Effector memory CD8-positive, alpha-beta T cell (primary cell): ENCODE measurements at regions not wholly inside any gene's neighbourhood (a gene's known extent, or its start where the extent isn't known, plus 50 kb on each side); places are given as distances from the start of the nearest gene placed in this dataset.
"Not testable (repeated sequence)": the region's sequence is repeated elsewhere in the genome, so short reads cannot be mapped to it uniquely, and the experiment has no call there.

Source experiments
- ATAC-seq: fragments of 150-1000 bp; cut with Tn5 transposase; replicated peaks from 2 replicates; pipeline ENCODE4 v1.10.0; 2021; ENCODE audit warnings: mild to moderate bottlenecking, moderate library complexity
- DNase-seq, 3 experiments: peaks; one replicate each; pipeline ENCODE4 v3.0.0; 2021
- H3K27ac Mint-ChIP-seq, 2 donors: one replicate each; pipeline ENCODE4 v1.8.0; 2022; ENCODE audit warnings: mild to moderate bottlenecking in 2 of 2, mixed read lengths in 2 of 2, moderate library complexity in 2 of 2
- H3K27me3 Mint-ChIP-seq, 2 donors: one replicate each; pipeline ENCODE4 v1.8.0; 2022; ENCODE audit warnings: mixed read lengths in 2 of 2
- H3K36me3 Mint-ChIP-seq: one replicate; pipeline ENCODE4 v1.8.0; 2022; ENCODE audit warnings: mild to moderate bottlenecking, moderate library complexity, mixed read lengths; ENCODE audit not compliant: insufficient read depth
- H3K4me1 Mint-ChIP-seq, 2 donors: one replicate each; pipeline ENCODE4 v1.8.0; 2022; ENCODE audit warnings: low read depth in 2 of 2, mixed read lengths in 2 of 2
- H3K4me3 Mint-ChIP-seq, 2 donors: one replicate each; pipeline ENCODE4 v1.8.0; 2022; ENCODE audit warnings: mild to moderate bottlenecking in 2 of 2, mixed read lengths in 2 of 2, moderate library complexity in 2 of 2
- H3K9me3 Mint-ChIP-seq, 2 donors: one replicate each; pipeline ENCODE4 v1.8.0; 2022; ENCODE audit warnings: mixed read lengths in 2 of 2

DNA sequence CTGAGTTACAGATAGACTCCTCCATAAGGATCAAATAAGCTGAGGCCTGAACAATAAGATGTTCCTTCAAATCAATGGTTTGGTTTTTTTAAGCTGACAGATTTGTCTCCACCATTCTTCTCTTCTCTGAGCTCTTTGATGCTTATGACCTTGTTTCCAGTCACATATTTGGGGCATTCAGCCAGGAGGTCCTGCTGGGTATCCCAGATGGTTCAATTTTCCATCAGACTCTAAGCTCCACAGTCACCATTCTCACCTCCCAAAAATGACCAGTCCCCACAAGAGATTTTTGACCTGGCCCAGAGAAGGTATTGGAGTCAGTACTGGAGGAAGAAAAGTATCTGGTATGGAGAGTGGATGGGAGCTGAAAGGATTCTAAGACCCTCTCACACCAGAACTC is 74.6 kb upstream of the FRMPD3 start:
- ATAC-seq = no peak
- Mint-ChIP-seq H3K4me3 (no peak overlapping the region), H3K9me3 (no peaks in the 10 kb centered on the region), H3K4me1 (no peaks in the 10 kb centered on the region), H3K27ac (no peak overlapping the region), H3K27me3 (peaks cover 6 to 10% of the 10 kb centered on the region in 2 donors), H3K36me3 (no peaks in the 10 kb centered on the region)
- DNase-seq = no peak

- H3K9me3 Mint-ChIP-seq, H3K27ac Mint-ChIP-seq, DNase-seq, H3K36me3 Mint-ChIP-seq, H3K4me3 Mint-ChIP-seq, H3K4me1 Mint-ChIP-seq, ATAC-seq: not testable (repeated sequence)
- H3K27me3 Mint-ChIP-seq = peaks cover 6 to 16% of the 10 kb centered on the region in 2 donors
Observed at GRCh38 chrX:107376186-107376585, 73.3 kb upstream of the FRMPD3 start.

- DNase-seq (no peak), ATAC-seq (no peak)
- Mint-ChIP-seq H3K27me3 (peaks cover 46 to 54% of the 10 kb centered on the region in 2 donors), H3K4me3 (no peak overlapping the region), H3K9me3 (no peaks in the 10 kb centered on the region), H3K36me3 (no peaks in the 10 kb centered on the region), H3K4me1 (peaks cover 6 to 9% of the 10 kb centered on the region in 2 donors), H3K27ac (no peak overlapping the region)
Observed at GRCh38 chrX:107384397-107385105, 64.9 kb upstream of the FRMPD3 start.

GRCh38 chrX:107389726-107390125 is 59.7 kb upstream of the FRMPD3 start:
- ATAC-seq (no peak), DNase-seq (no peak)
- no peaks in the 10 kb centered on the region for H3K9me3 Mint-ChIP-seq
- no peaks in the 10 kb centered on the region for H3K4me1 Mint-ChIP-seq
- no peak overlapping the region for H3K4me3 Mint-ChIP-seq
- H3K36me3 Mint-ChIP-seq = no peaks in the 10 kb centered on the region
- H3K27me3 Mint-ChIP-seq = peaks cover 46 to 48% of the 10 kb centered on the region in 2 donors
- no peak overlapping the region for H3K27ac Mint-ChIP-seq

GRCh38 chrX:107393656-107394055 is 55.8 kb upstream of the FRMPD3 start:
- not testable (repeated sequence) for H3K27ac Mint-ChIP-seq, H3K4me3 Mint-ChIP-seq, DNase-seq, ATAC-seq, H3K4me1 Mint-ChIP-seq, H3K9me3 Mint-ChIP-seq, H3K36me3 Mint-ChIP-seq
- peaks cover 25 to 31% of the 10 kb centered on the region in 2 donors for H3K27me3 Mint-ChIP-seq

- Mint-ChIP-seq H3K36me3 (no peaks in the 10 kb centered on the region), H3K4me3 (no peak overlapping the region), H3K27me3 (peaks cover 11 to 22% of the 10 kb centered on the region in 2 donors), H3K9me3 (no peaks in the 10 kb centered on the region), H3K4me1 (no peaks in the 10 kb centered on the region), H3K27ac (no peak overlapping the region)
- no peak for DNase-seq
- ATAC-seq = no peak
Observed at GRCh38 chrX:107396235-107396634, 53.2 kb upstream of the FRMPD3 start.

DNA sequence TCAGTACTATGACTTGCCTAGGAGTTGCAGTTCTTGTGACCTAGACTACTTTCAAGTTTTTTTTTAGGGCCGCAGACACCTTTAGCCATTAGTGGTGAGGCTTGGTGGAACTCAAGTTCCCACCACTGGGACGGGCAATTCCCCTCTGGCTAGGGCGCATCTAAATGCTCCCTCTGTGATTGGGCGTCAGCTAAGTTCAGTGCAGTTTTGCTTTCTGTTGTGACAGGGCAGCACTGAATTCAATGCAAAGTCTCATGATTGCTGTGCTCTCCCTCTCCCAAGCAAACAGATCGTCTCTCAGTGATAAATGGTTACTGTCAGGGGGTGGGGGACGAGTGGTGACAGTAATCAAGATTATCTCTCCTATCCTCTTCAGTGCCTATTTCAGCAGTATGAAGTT is 52.7 kb upstream of the FRMPD3 start:
- H3K9me3 Mint-ChIP-seq = no peaks in the 10 kb centered on the region
- no peaks in the 10 kb centered on the region for H3K36me3 Mint-ChIP-seq
- no peak overlapping the region for H3K4me3 Mint-ChIP-seq
- no peak overlapping the region for H3K27ac Mint-ChIP-seq
- H3K4me1 Mint-ChIP-seq = no peaks in the 10 kb centered on the region
- peaks cover 6 to 19% of the 10 kb centered on the region in 2 donors for H3K27me3 Mint-ChIP-seq
- no peak for ATAC-seq
- no peak for DNase-seq

DNA sequence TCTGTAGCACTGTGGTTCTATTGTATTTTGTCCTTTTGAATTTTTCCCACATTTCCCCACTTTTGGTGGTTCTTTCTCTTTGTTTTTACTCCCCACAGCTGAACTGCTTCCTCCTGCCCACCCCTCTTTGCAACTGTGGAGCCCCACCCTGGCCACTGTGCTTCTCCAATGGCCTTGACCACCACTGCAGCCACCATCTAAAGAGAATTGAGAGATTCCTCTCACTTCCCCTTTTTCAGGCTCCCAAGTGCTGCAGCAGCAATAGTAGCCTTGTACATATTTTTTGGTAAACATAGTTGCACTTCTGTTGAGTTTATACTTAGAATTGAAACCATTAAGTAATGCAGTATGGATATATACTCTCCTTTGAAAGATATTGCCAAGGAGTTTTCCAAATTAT is 51.3 kb upstream of the FRMPD3 start:
- H3K9me3 Mint-ChIP-seq = no peaks in the 10 kb centered on the region
- H3K36me3 Mint-ChIP-seq = no peaks in the 10 kb centered on the region
- no peak for ATAC-seq
- H3K4me3 Mint-ChIP-seq = no peak overlapping the region
- DNase-seq = no peak
- no peaks in the 10 kb centered on the region for H3K4me1 Mint-ChIP-seq
- H3K27ac Mint-ChIP-seq = no peak overlapping the region
- H3K27me3 Mint-ChIP-seq = peaks cover 6 to 19% of the 10 kb centered on the region in 2 donors
